ENCODE measurements at regions not wholly inside any gene's neighbourhood (a gene's known extent, or its start where the extent isn't known, plus 50 kb on each side); places are given as distances from the start of the nearest gene placed in this dataset.

GRCh38 chr7:127530148-127530547, 55.2 kb downstream of the GCC1 start:
- no peak for TF ChIP-seq CTCF (IDR thresholded peaks at IDR 0.05; ENCODE audit: insufficient read depth, low read length)
- DNase-seq (ENCODE audit: low read depth), result no peak
- no peak overlapping the region for H3K4me3 ChIP-seq (ENCODE audit: low read depth, low read length)

GRCh38 chr7:127527561-127527960, 57.8 kb downstream of the GCC1 start:
- DNase-seq (ENCODE audit: low read depth), result no peak
- no peak for TF ChIP-seq CTCF (IDR thresholded peaks at IDR 0.05; ENCODE audit: insufficient read depth, low read length)
- no peak overlapping the region for H3K4me3 ChIP-seq (ENCODE audit: low read depth, low read length)

GRCh38 chr7:127525866-127526480, 59.4 kb downstream of the GCC1 start:
- no peak for TF ChIP-seq CTCF (IDR thresholded peaks at IDR 0.05; ENCODE audit: insufficient read depth, low read length)
- no peak overlapping the region for H3K4me3 ChIP-seq (ENCODE audit: low read depth, low read length)
- DNase-seq (ENCODE audit: low read depth), result no peak

- TF ChIP-seq CTCF (IDR thresholded peaks at IDR 0.05; ENCODE audit: insufficient read depth, low read length), result no peak
- DNase-seq (ENCODE audit: low read depth), result no peak
- no peak overlapping the region for H3K4me3 ChIP-seq (ENCODE audit: low read depth, low read length)
Measured at GRCh38 chr7:127516320-127516719, 69.1 kb downstream of the GCC1 start.

- peak; percentile 38 for TF ChIP-seq CTCF (IDR thresholded peaks at IDR 0.05; ENCODE audit: insufficient read depth, low read length)
- no peak overlapping the region for H3K4me3 ChIP-seq (ENCODE audit: low read depth, low read length)
- DNase-seq (ENCODE audit: low read depth), result peak; percentile 54
Measured at GRCh38 chr7:127514499-127514898, 70.9 kb downstream of the GCC1 start.

- no peak overlapping the region for H3K4me3 ChIP-seq (ENCODE audit: low read depth, low read length)
- no peak for DNase-seq (ENCODE audit: low read depth)
- TF ChIP-seq CTCF (IDR thresholded peaks at IDR 0.05; ENCODE audit: insufficient read depth, low read length), result no peak
Measured at GRCh38 chr7:127513311-127513710, 72.1 kb downstream of the GCC1 start.

GRCh38 chr7:127512663-127513062, 72.7 kb downstream of the GCC1 start:
- TF ChIP-seq CTCF (IDR thresholded peaks at IDR 0.05; ENCODE audit: insufficient read depth, low read length), result no peak
- no peak for DNase-seq (ENCODE audit: low read depth)
- H3K4me3 ChIP-seq (ENCODE audit: low read depth, low read length), result no peak overlapping the region
